Vagina (tissue), 2 donors: ENCODE measurements at regions not wholly inside any gene's neighbourhood (a gene's known extent, or its start where the extent isn't known, plus 50 kb on each side); places are given as distances from the start of the nearest gene placed in this dataset.

ENCODE experiments used
- CTCF ChIP-seq, 3 experiments: fragments of 450-650 bp in 2 of 3; fragments of 200-600 bp in 1 of 3; sonication (generic) in 1 of 3; IDR thresholded peaks; one replicate each; pipeline ENCODE4 v1.5.1; 2017 to 2019; ENCODE audit warnings: antibody characterized with exemption in 3 of 3, mild to moderate bottlenecking in 2 of 3, moderate library complexity in 2 of 3
- POLR2AphosphoS5 ChIP-seq, 2 donors: sonication (generic); formaldehyde crosslinking; IDR thresholded peaks; one replicate each; pipeline ENCODE4 v1.9.0; 2017; ENCODE audit warnings: antibody characterized with exemption in 2 of 2, mild to moderate bottlenecking in 2 of 2, low read depth in 1 of 2; ENCODE audit not compliant: insufficient read depth in 1 of 2

DNA sequence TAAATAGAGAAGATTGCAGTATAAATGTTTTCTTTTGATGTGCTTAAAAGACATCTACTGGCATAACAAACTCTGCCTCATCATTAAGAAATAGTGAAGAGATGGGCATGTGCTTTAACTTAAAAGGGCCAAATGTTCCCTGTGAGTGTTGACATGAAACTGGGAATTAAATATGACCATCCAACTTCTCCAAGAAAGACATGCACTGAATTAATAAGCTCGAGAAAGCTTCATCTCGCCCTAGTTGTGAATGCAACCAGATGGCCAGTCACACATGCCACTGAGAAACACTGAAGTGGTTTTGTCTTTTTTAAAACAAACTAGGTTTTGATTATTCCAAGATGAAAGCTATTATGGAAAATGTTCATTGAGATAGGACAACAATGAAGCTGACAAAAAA lies 479.2 kb downstream of the RIT2 start:
- TF ChIP-seq CTCF (IDR thresholded peaks at IDR 0.05) (no peak), POLR2AphosphoS5 (IDR thresholded peaks at IDR 0.05; ENCODE audit: insufficient read depth in 1 of 2, low read depth in 1 of 2) (no peak)
